HEK293 (cell line): ENCODE measurements at regions not wholly inside any gene's neighbourhood (a gene's known extent, or its start where the extent isn't known, plus 50 kb on each side); places are given as distances from the start of the nearest gene placed in this dataset.

Experiments
- ATF2 ChIP-seq: fragments of 450-650 bp; formaldehyde crosslinking; IDR thresholded peaks from 2 replicates; pipeline ENCODE4 v1.5.1; 2016; ENCODE audit warnings: missing biosample characterization, missing genetic modification characterization, low read depth
- CTCF ChIP-seq: fragments of 450-650 bp; formaldehyde crosslinking; IDR thresholded peaks from 2 replicates; pipeline ENCODE4 v1.5.1; 2016; ENCODE audit warnings: missing biosample characterization, missing genetic modification characterization
- PBX3 ChIP-seq: sonication (generic); formaldehyde crosslinking; IDR thresholded peaks from 2 replicates; pipeline ENCODE4 v1.8.1; 2022; ENCODE audit warnings: mild to moderate bottlenecking, moderate library complexity, missing genetic modification reagents
- SCRT1 ChIP-seq: fragments of 450-650 bp; formaldehyde crosslinking; IDR thresholded peaks from 2 replicates; pipeline ENCODE4 v1.5.1; 2016; ENCODE audit warnings: missing biosample characterization, missing genetic modification characterization, borderline replicate concordance
- ZNF140 ChIP-seq: fragments of 450-650 bp; formaldehyde crosslinking; IDR thresholded peaks from 2 replicates; pipeline ENCODE4 v1.5.1; 2016; ENCODE audit warnings: missing biosample characterization, missing genetic modification characterization
- ZNF211 ChIP-seq: fragments of 450-650 bp; formaldehyde crosslinking; IDR thresholded peaks from 2 replicates; pipeline ENCODE4 v1.5.1; 2016; ENCODE audit warnings: low read depth, missing biosample characterization, missing genetic modification characterization
- ZNF23 ChIP-seq: fragments of 450-650 bp; formaldehyde crosslinking; IDR thresholded peaks from 2 replicates; pipeline ENCODE4 v1.5.1; 2016; ENCODE audit warnings: missing biosample characterization, missing genetic modification characterization, borderline replicate concordance
- ZNF24 ChIP-seq: fragments of 450-650 bp; formaldehyde crosslinking; IDR thresholded peaks from 2 replicates; pipeline ENCODE4 v1.5.1; 2016; ENCODE audit warnings: missing biosample characterization, missing genetic modification characterization
- ZNF621 ChIP-seq: fragments of 450-650 bp; formaldehyde crosslinking; IDR thresholded peaks from 2 replicates; pipeline ENCODE4 v1.5.1; 2017; ENCODE audit warnings: missing biosample characterization, missing genetic modification characterization
- ZNF623 ChIP-seq: fragments of 450-650 bp; formaldehyde crosslinking; IDR thresholded peaks from 2 replicates; pipeline ENCODE4 v1.5.1; 2016; ENCODE audit warnings: missing biosample characterization, missing genetic modification characterization
- ZNF707 ChIP-seq: fragments of 450-650 bp; formaldehyde crosslinking; IDR thresholded peaks from 2 replicates; pipeline ENCODE4 v1.5.1; 2016; ENCODE audit warnings: missing biosample characterization, missing genetic modification characterization
- TF ChIP-seq, protein P1 (sequence below): fragments of 450-650 bp; formaldehyde crosslinking; IDR thresholded peaks from 2 replicates; pipeline ENCODE4 v1.5.1; 2016; ENCODE audit warnings: missing biosample characterization, missing genetic modification characterization
- TF ChIP-seq, protein P2 (sequence below): fragments of 450-650 bp; formaldehyde crosslinking; IDR thresholded peaks from 2 replicates; pipeline ENCODE4 v1.5.1; 2016; ENCODE audit warnings: missing biosample characterization, missing genetic modification characterization
- TF ChIP-seq, protein P3 (sequence below): fragments of 450-650 bp; formaldehyde crosslinking; optimal IDR thresholded peaks from 2 replicates; pipeline ENCODE3; 2016; ENCODE audit warnings: missing biosample characterization, mild to moderate bottlenecking, missing genetic modification characterization

- TF ChIP-seq, protein P1, sequence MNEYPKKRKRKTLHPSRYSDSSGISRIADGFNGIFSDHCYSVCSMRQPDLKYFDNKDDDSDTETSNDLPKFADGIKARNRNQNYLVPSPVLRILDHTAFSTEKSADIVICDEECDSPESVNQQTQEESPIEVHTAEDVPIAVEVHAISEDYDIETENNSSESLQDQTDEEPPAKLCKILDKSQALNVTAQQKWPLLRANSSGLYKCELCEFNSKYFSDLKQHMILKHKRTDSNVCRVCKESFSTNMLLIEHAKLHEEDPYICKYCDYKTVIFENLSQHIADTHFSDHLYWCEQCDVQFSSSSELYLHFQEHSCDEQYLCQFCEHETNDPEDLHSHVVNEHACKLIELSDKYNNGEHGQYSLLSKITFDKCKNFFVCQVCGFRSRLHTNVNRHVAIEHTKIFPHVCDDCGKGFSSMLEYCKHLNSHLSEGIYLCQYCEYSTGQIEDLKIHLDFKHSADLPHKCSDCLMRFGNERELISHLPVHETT (tag by site-specific recombination) = no peak
- no peak for TF ChIP-seq CTCF (tag by site-specific recombination)
- TF ChIP-seq ZNF24 = no peak
- TF ChIP-seq PBX3 = no peak
- no peak for TF ChIP-seq ATF2
- TF ChIP-seq ZNF623 = no peak
- TF ChIP-seq ZNF211 (tag by site-specific recombination) = no peak
- TF ChIP-seq, protein P2, sequence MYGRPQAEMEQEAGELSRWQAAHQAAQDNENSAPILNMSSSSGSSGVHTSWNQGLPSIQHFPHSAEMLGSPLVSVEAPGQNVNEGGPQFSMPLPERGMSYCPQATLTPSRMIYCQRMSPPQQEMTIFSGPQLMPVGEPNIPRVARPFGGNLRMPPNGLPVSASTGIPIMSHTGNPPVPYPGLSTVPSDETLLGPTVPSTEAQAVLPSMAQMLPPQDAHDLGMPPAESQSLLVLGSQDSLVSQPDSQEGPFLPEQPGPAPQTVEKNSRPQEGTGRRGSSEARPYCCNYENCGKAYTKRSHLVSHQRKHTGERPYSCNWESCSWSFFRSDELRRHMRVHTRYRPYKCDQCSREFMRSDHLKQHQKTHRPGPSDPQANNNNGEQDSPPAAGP (tag by site-specific recombination) = no peak
- TF ChIP-seq, protein P3, sequence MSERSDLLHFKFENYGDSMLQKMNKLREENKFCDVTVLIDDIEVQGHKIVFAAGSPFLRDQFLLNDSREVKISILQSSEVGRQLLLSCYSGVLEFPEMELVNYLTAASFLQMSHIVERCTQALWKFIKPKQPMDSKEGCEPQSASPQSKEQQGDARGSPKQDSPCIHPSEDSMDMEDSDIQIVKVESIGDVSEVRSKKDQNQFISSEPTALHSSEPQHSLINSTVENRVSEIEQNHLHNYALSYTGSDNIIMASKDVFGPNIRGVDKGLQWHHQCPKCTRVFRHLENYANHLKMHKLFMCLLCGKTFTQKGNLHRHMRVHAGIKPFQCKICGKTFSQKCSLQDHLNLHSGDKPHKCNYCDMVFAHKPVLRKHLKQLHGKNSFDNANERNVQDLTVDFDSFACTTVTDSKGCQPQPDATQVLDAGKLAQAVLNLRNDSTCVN = no peak
- no peak for TF ChIP-seq ZNF707 (tag by site-specific recombination)
- no peak for TF ChIP-seq ZNF140 (tag by site-specific recombination)
- TF ChIP-seq ZNF621 = no peak
- TF ChIP-seq ZNF23 = no peak
- TF ChIP-seq SCRT1 (tag by site-specific recombination) = no peak
Measured at GRCh38 chrX:17278961-17279360, 96.0 kb upstream of the NHS start.
